ENCODE measurements at regions not wholly inside any gene's neighbourhood (a gene's known extent, or its start where the extent isn't known, plus 50 kb on each side); places are given as distances from the start of the nearest gene placed in this dataset.

- H3K27ac Mint-ChIP-seq (ENCODE audit: low read depth, unreplicated experiment), result no peak overlapping the region
- ChIA-PET CTCF (no interaction called here), POLR2A (no interaction called here)
- H3K36me3 Mint-ChIP-seq (ENCODE audit: insufficient read depth, unreplicated experiment), result no peaks in the 10 kb centered on the region
- TF ChIP-seq CTCF (IDR thresholded peaks at IDR 0.05; ENCODE audit: unreplicated experiment), result no peak
- intact Hi-C loops (cut with micrococcal nuclease), result no loop called here
- no peak for DNase-seq (ENCODE audit: unreplicated experiment)
- no peaks in the 10 kb centered on the region for H3K4me1 Mint-ChIP-seq (ENCODE audit: insufficient read depth, unreplicated experiment)
- no TSS peak for BruUV-seq (replicated peaks)
- H3K4me3 Mint-ChIP-seq (ENCODE audit: unreplicated experiment), result no peak overlapping the region
- no peaks in the 10 kb centered on the region for H3K27me3 Mint-ChIP-seq (ENCODE audit: insufficient read depth, unreplicated experiment)
- no peaks in the 10 kb centered on the region for H3K9me3 Mint-ChIP-seq (ENCODE audit: unreplicated experiment)
These were observed 1658.4 kb downstream of the MAT2B start for GRCh38 chr5:165163861-165164260.

GRCh38 chr5:165173651-165174050, 1668.2 kb downstream of the MAT2B start:
- H3K4me3 Mint-ChIP-seq (ENCODE audit: unreplicated experiment), result no peak overlapping the region
- no peaks in the 10 kb centered on the region for H3K36me3 Mint-ChIP-seq (ENCODE audit: insufficient read depth, unreplicated experiment)
- H3K27ac Mint-ChIP-seq (ENCODE audit: low read depth, unreplicated experiment), result no peak overlapping the region
- no peak for DNase-seq (ENCODE audit: unreplicated experiment)
- ChIA-PET CTCF (interaction anchor here (0.7 kb wide), 1 partner anchor 35 kb away, joined by 3 read pairs; no protein-coding TSS in a partner anchor), POLR2A (no interaction called here)
- H3K9me3 Mint-ChIP-seq (ENCODE audit: unreplicated experiment), result no peaks in the 10 kb centered on the region
- BruUV-seq (replicated peaks), result no TSS peak
- TF ChIP-seq CTCF (IDR thresholded peaks at IDR 0.05; ENCODE audit: unreplicated experiment), result no peak
- intact Hi-C loops (cut with micrococcal nuclease), result no loop called here
- H3K4me1 Mint-ChIP-seq (ENCODE audit: insufficient read depth, unreplicated experiment), result no peaks in the 10 kb centered on the region
- no peaks in the 10 kb centered on the region for H3K27me3 Mint-ChIP-seq (ENCODE audit: insufficient read depth, unreplicated experiment)

- Mint-ChIP-seq H3K27ac (ENCODE audit: low read depth, unreplicated experiment) (no peak overlapping the region), H3K36me3 (ENCODE audit: insufficient read depth, unreplicated experiment) (no peaks in the 10 kb centered on the region), H3K27me3 (ENCODE audit: insufficient read depth, unreplicated experiment) (no peaks in the 10 kb centered on the region), H3K4me3 (ENCODE audit: unreplicated experiment) (no peak overlapping the region), H3K4me1 (ENCODE audit: insufficient read depth, unreplicated experiment) (no peaks in the 10 kb centered on the region), H3K9me3 (ENCODE audit: unreplicated experiment) (no peaks in the 10 kb centered on the region)
- DNase-seq (ENCODE audit: unreplicated experiment), result no peak
- intact Hi-C loops (cut with micrococcal nuclease), result no loop called here
- no TSS peak for BruUV-seq (replicated peaks)
- CTCF ChIA-PET, result interaction anchor here (0.6 to 0.7 kb wide), 3 partner anchors 51 to 184 kb away, joined by 3 to 9 read pairs (median 3); no protein-coding TSS in a partner anchor
- TF ChIP-seq CTCF (IDR thresholded peaks at IDR 0.05; ENCODE audit: unreplicated experiment), result no peak
- POLR2A ChIA-PET, result no interaction called here
These were observed 1669.6 kb downstream of the MAT2B start for GRCh38 chr5:165175041-165175440.

GRCh38 chr5:165184183-165184582, 1678.8 kb downstream of the MAT2B start:
- intact Hi-C loops (cut with micrococcal nuclease), result no loop called here
- ChIA-PET CTCF (interaction anchor here (0.6 kb wide), 2 partner anchors 370 to 1462 kb away, joined by 4 to 6 read pairs; no protein-coding TSS in a partner anchor), POLR2A (no interaction called here)
- Mint-ChIP-seq H3K9me3 (ENCODE audit: unreplicated experiment) (no peaks in the 10 kb centered on the region), H3K4me3 (ENCODE audit: unreplicated experiment) (no peak overlapping the region), H3K4me1 (ENCODE audit: insufficient read depth, unreplicated experiment) (peaks cover 8% of the 10 kb centered on the region), H3K27ac (ENCODE audit: low read depth, unreplicated experiment) (no peak overlapping the region), H3K27me3 (ENCODE audit: insufficient read depth, unreplicated experiment) (no peaks in the 10 kb centered on the region), H3K36me3 (ENCODE audit: insufficient read depth, unreplicated experiment) (peaks cover 5% of the 10 kb centered on the region)
- no TSS peak for BruUV-seq (replicated peaks)
- no peak for TF ChIP-seq CTCF (IDR thresholded peaks at IDR 0.05; ENCODE audit: unreplicated experiment)
- no peak for DNase-seq (ENCODE audit: unreplicated experiment)

All from MCF 10A (cell line).